HCT116 (cell line): ENCODE measurements at regions not wholly inside any gene's neighbourhood (a gene's known extent, or its start where the extent isn't known, plus 50 kb on each side); places are given as distances from the start of the nearest gene placed in this dataset.

Source experiments
- ATAC-seq: fragments of 200-7000 bp; cut with Tn5 transposase; 2 replicates; pipeline ENCODE4 v1.9.1; 2020; ENCODE audit warnings: mild to moderate bottlenecking, moderate library complexity
- BruUV-seq: library from RNA; stranded (reverse); fragments of 400-500 nt; replicated peaks from 2 replicates; lab custom pipeline; 2021; lab: Mats Ljungman, UMichigan
- CTCF ChIA-PET: fragments of 300-600 bp; sonication (Branson Sonifier 250); formaldehyde crosslinking; loops from one replicate; lab custom pipeline; 2021; ENCODE audit warnings: antibody characterized with exemption; lab: Charles Lee
- POLR2A ChIA-PET: fragments of 300-600, 350-600 bp; sonication (Branson Sonifier 250); formaldehyde crosslinking; loops from one replicate; lab custom pipeline; 2021; ENCODE audit warnings: antibody characterized with exemption; lab: Charles Lee
- RAD21 ChIA-PET, 2 experiments: fragments of 300-600 bp; sonication (Branson Sonifier 250); formaldehyde crosslinking; loops; one replicate each; lab custom pipeline; 2023; ENCODE audit warnings: low total read pairs in 2 of 2; ENCODE audit not compliant: uncharacterized antibody in 2 of 2, unreplicated experiment in 2 of 2, low non-redundant PET in 1 of 2; lab: Charles Lee
- DNase-seq: peaks from one replicate; pipeline ENCODE4 v3.0.0-alpha.2; 2010; ENCODE audit warnings: low read depth, low spot score
- H2AFZ ChIP-seq: fragments of 200-600 bp; shearing (Covaris generic), sonication (generic); 2 replicates; pipeline ENCODE4 v1.6.1; 2017; ENCODE audit warnings: low read depth, mixed run types, mixed read lengths, antibody characterized with exemption, low read length; ENCODE audit not compliant: poor library complexity, severe bottlenecking
- H3K27ac ChIP-seq: 2 replicates; pipeline ENCODE4 v1.5.1; 2012; ENCODE audit warnings: low read depth, low read length
- H3K27me3 ChIP-seq: fragments of 200-600 bp; sonication (generic); 2 replicates; pipeline ENCODE4 v1.6.1; 2016; ENCODE audit warnings: mixed run types, low read length, mixed read lengths; ENCODE audit not compliant: insufficient read depth
- H3K36me3 ChIP-seq, 2 experiments: fragments of 200-500 bp in 1 of 2; fragments of 200-600 bp in 1 of 2; sonication (Bioruptor generic) in 1 of 2; sonication (generic) in 1 of 2; 2 replicates each; pipeline versions ENCODE4 v1.5.1 to v1.6.1; 2014 to 2016; ENCODE audit warnings: low read length in 2 of 2, inconsistent platforms in 1 of 2, mixed read lengths in 1 of 2, mixed run types in 1 of 2; ENCODE audit not compliant: insufficient read depth in 2 of 2, control insufficient read depth in 1 of 2
- H3K4me1 ChIP-seq, 2 experiments: fragments of 200-600 bp in 1 of 2; sonication (generic) in 1 of 2; 2 replicates each; pipeline versions ENCODE4 v1.5.1 to v1.6.1; 2012 to 2017; ENCODE audit warnings: low read length in 2 of 2, inconsistent platforms in 1 of 2, mild to moderate bottlenecking in 1 of 2, mixed read lengths in 1 of 2, mixed run types in 1 of 2, moderate library complexity in 1 of 2; ENCODE audit not compliant: insufficient read depth in 2 of 2, control insufficient read depth in 1 of 2
- H3K4me2 ChIP-seq: fragments of 200-600 bp; sonication (generic); 2 replicates; pipeline ENCODE4 v1.6.1; 2017; ENCODE audit warnings: mixed run types, low read length, mixed read lengths
- H3K4me3 ChIP-seq, 2 experiments: fragments of 200-600 bp in 1 of 2; sonication (generic) in 1 of 2; replicated peaks in 1 of 2; 2 replicates each; pipeline ENCODE4 v1.5.1; 2011 to 2016; ENCODE audit warnings: low read length in 2 of 2, control low read depth in 1 of 2, low read depth in 1 of 2, mild to moderate bottlenecking in 1 of 2, mixed read lengths in 1 of 2, mixed run types in 1 of 2
- H3K79me2 ChIP-seq: fragments of 200-600 bp; sonication (generic); 2 replicates; pipeline ENCODE4 v1.6.1; 2017; ENCODE audit warnings: mild to moderate bottlenecking, mixed run types, low read length, moderate library complexity, mixed read lengths; ENCODE audit not compliant: insufficient read depth
- H3K9ac ChIP-seq: fragments of 200-600 bp; sonication (generic); 2 replicates; pipeline ENCODE4 v1.6.1; 2016; ENCODE audit warnings: low read length, mixed read lengths
- H3K9me2 ChIP-seq: fragments of 200-600 bp; sonication (generic), shearing (Covaris generic); 2 replicates; pipeline ENCODE4 v1.6.1; 2017; ENCODE audit warnings: mixed run types, mild to moderate bottlenecking, moderate library complexity; ENCODE audit not compliant: insufficient read depth
- H3K9me3 ChIP-seq, 2 experiments: fragments of 200-500 bp in 1 of 2; fragments of 200-600 bp in 1 of 2; sonication (Bioruptor generic) in 1 of 2; sonication (generic) in 1 of 2; 2 replicates each; pipeline ENCODE4 v1.6.1; 2014 to 2017; ENCODE audit warnings: low read length in 2 of 2, mixed read lengths in 2 of 2, inconsistent platforms in 1 of 2, low read depth in 1 of 2, mild to moderate bottlenecking in 1 of 2, mixed run types in 1 of 2, moderate library complexity in 1 of 2; ENCODE audit not compliant: control insufficient read depth in 1 of 2, insufficient read depth in 1 of 2
- H4K20me1 ChIP-seq: fragments of 200-600 bp; sonication (generic), shearing (Covaris generic); 2 replicates; pipeline ENCODE4 v1.6.1; 2017; ENCODE audit warnings: mixed run types, mild to moderate bottlenecking, moderate library complexity; ENCODE audit not compliant: insufficient read depth
- ATF3 ChIP-seq: IDR thresholded peaks from 2 replicates; pipeline ENCODE4 v1.6.1; 2012
- CBX3 ChIP-seq: IDR thresholded peaks from 2 replicates; pipeline ENCODE4 v1.6.1; 2012; ENCODE audit warnings: low read depth
- EZH2phosphoT487 ChIP-seq: fragments of 200-600 bp; IDR thresholded peaks from 2 replicates; pipeline ENCODE4 v1.6.1; 2018; ENCODE audit warnings: antibody characterized with exemption, borderline replicate concordance
- FOSL1 ChIP-seq: IDR thresholded peaks from 2 replicates; pipeline ENCODE4 v1.6.1; 2012; ENCODE audit warnings: low read depth
- JUND ChIP-seq: IDR thresholded peaks from 2 replicates; pipeline ENCODE4 v1.6.1; 2012
- POLR2A ChIP-seq: IDR thresholded peaks from 2 replicates; pipeline ENCODE4 v1.7.0; 2011; ENCODE audit warnings: borderline replicate concordance; ENCODE audit not compliant: insufficient read depth, insufficient read length; ENCODE audit errors: extremely low read depth
- POLR2AphosphoS5 ChIP-seq: IDR thresholded peaks from 2 replicates; pipeline ENCODE4 v1.6.1; 2011; ENCODE audit warnings: mild to moderate bottlenecking, low read depth, low read length, moderate library complexity
- RAD21 ChIP-seq: IDR thresholded peaks from 2 replicates; pipeline ENCODE4 v1.6.1; 2012; ENCODE audit warnings: low read depth, mild to moderate bottlenecking
- SP1 ChIP-seq: IDR thresholded peaks from 2 replicates; pipeline ENCODE4 v1.6.1; 2012; ENCODE audit warnings: low read depth
- SRF ChIP-seq: IDR thresholded peaks from 2 replicates; pipeline ENCODE4 v1.6.1; 2012; ENCODE audit warnings: low read depth
- TCF7L2 ChIP-seq: IDR thresholded peaks from 2 replicates; pipeline ENCODE4 v1.7.0; 2011; ENCODE audit warnings: borderline replicate concordance, inconsistent platforms; ENCODE audit not compliant: insufficient read depth, insufficient read length; ENCODE audit errors: extremely low read depth
- YY1 ChIP-seq: IDR thresholded peaks from 2 replicates; pipeline ENCODE4 v1.6.1; 2011; ENCODE audit warnings: low read length, low read depth, moderate library complexity, mild to moderate bottlenecking; ENCODE audit not compliant: insufficient replicate concordance; ENCODE audit errors: extremely low read depth
- ZNF274 ChIP-seq: fragments of 200-500 bp; sonication (Bioruptor generic); IDR thresholded peaks from 2 replicates; pipeline ENCODE4 v1.6.1; 2014; ENCODE audit warnings: mild to moderate bottlenecking, low read depth, low read length, inconsistent platforms
- intact Hi-C: fragments of 100-400 bp; cut with micrococcal nuclease; formaldehyde crosslinking; loops from 2 replicates; pipeline ENCODE4 v1.10.0; 2022

- H3K9ac ChIP-seq = no peak overlapping the region
- no peaks in the 10 kb centered on the region for H3K36me3 ChIP-seq
- DNase-seq = no peak
- TF ChIP-seq POLR2AphosphoS5 = no peak
- TF ChIP-seq, all 23 proteins: peak for 0
- no peak overlapping the region for H3K4me2 ChIP-seq
- no peaks in the 10 kb centered on the region for H3K9me3 ChIP-seq
- CTCF ChIA-PET = no interaction called here
- no peak overlapping the region for H3K27ac ChIP-seq
- peaks cover 4% of the 10 kb centered on the region; the same call in 1 of the 2 replicates for H3K27me3 ChIP-seq
- BruUV-seq = no TSS peak
- ATAC-seq = no peak
- POLR2A ChIA-PET = no interaction called here
- no peaks in the 10 kb centered on the region for H4K20me1 ChIP-seq
- no peaks in the 10 kb centered on the region for H3K4me1 ChIP-seq
- intact Hi-C loops = no loop called here
- H3K9me2 ChIP-seq = peaks cover 6% of the 10 kb centered on the region; the same call in 1 of the 2 replicates
- RAD21 ChIA-PET = no interaction called here
- H3K4me3 ChIP-seq = no peak overlapping the region
- no peaks in the 10 kb centered on the region for H3K79me2 ChIP-seq
- no peak overlapping the region for H2AFZ ChIP-seq
Observed at GRCh38 chr17:72206376-72206775, 85.6 kb downstream of the SOX9 start.

GRCh38 chr17:72208832-72209231 is 88.0 kb downstream of the SOX9 start:
- intact Hi-C loops = no loop called here
- H3K4me3 ChIP-seq = no peak overlapping the region
- no peaks in the 10 kb centered on the region for H3K79me2 ChIP-seq
- H3K9me3 ChIP-seq = no peaks in the 10 kb centered on the region
- ChIA-PET CTCF (no interaction called here), RAD21 (no interaction called here), POLR2A (no interaction called here)
- H3K9ac ChIP-seq = no peak overlapping the region
- no peaks in the 10 kb centered on the region for H3K36me3 ChIP-seq
- BruUV-seq = no TSS peak
- H3K4me2 ChIP-seq = no peak overlapping the region
- H2AFZ ChIP-seq = no peak overlapping the region
- H3K27ac ChIP-seq = no peak overlapping the region
- no peak for TF ChIP-seq POLR2AphosphoS5
- ATAC-seq (no peak), DNase-seq (no peak)
- H3K27me3 ChIP-seq = peaks cover 4% of the 10 kb centered on the region; the same call in 1 of the 2 replicates
- no peaks in the 10 kb centered on the region for H4K20me1 ChIP-seq
- H3K4me1 ChIP-seq = no peaks in the 10 kb centered on the region
- no peaks in the 10 kb centered on the region for H3K9me2 ChIP-seq

- intact Hi-C loops = no loop called here
- CTCF ChIA-PET = no interaction called here
- DNase-seq = no peak
- POLR2A ChIA-PET = no interaction called here
- Histone ChIP-seq H3K9me2 (no peaks in the 10 kb centered on the region), H3K27ac (no peak overlapping the region), H3K4me1 (no peaks in the 10 kb centered on the region), H3K9me3 (no peaks in the 10 kb centered on the region), H3K4me3 (no peak overlapping the region), H4K20me1 (no peaks in the 10 kb centered on the region), H3K79me2 (no peaks in the 10 kb centered on the region), H3K36me3 (no peaks in the 10 kb centered on the region), H3K27me3 (peaks cover 4% of the 10 kb centered on the region; the same call in 1 of the 2 replicates), H3K4me2 (no peak overlapping the region), H3K9ac (no peak overlapping the region), H2AFZ (no peak overlapping the region)
- ATAC-seq = no peak
- BruUV-seq = no TSS peak
- RAD21 ChIA-PET = no interaction called here
- TF ChIP-seq FOSL1 = no peak
- TF ChIP-seq ZNF274 = no peak
- TF ChIP-seq TCF7L2 = no peak
- TF ChIP-seq YY1 = no peak
- TF ChIP-seq JUND = no peak
- TF ChIP-seq SRF = no peak
- no peak for TF ChIP-seq POLR2AphosphoS5
- TF ChIP-seq CBX3 = no peak
- TF ChIP-seq RAD21 = no peak
- no peak for TF ChIP-seq EZH2phosphoT487
- TF ChIP-seq POLR2A = no peak
- no peak for TF ChIP-seq ATF3
- TF ChIP-seq SP1 = no peak
Observed at GRCh38 chr17:72212041-72212440, 91.2 kb downstream of the SOX9 start.
